IMR-90 (cell line): ENCODE measurements at regions not wholly inside any gene's neighbourhood (a gene's known extent, or its start where the extent isn't known, plus 50 kb on each side); places are given as distances from the start of the nearest gene placed in this dataset.

Experiments
- ATAC-seq: fragments of 200-7000 bp; cut with Tn5 transposase; 2 replicates; pipeline ENCODE4 v1.9.1; 2020; ENCODE audit warnings: low read depth, mild to moderate bottlenecking, moderate library complexity
- BruUV-seq: library from RNA; stranded (reverse); fragments of 400-500 nt; replicated peaks from 2 replicates; lab custom pipeline; 2021; lab: Mats Ljungman, UMichigan
- CTCF ChIA-PET: fragments of 300-600 bp; formaldehyde crosslinking; extraction: SDS; loops from one replicate; lab custom pipeline; 2021; ENCODE audit warnings: antibody characterized with exemption; lab: Yijun Ruan, JAX
- POLR2A ChIA-PET: fragments of 300-600 bp; sonication (Branson Sonifier 250); formaldehyde crosslinking; loops from one replicate; lab custom pipeline; 2022; ENCODE audit warnings: antibody characterized with exemption; ENCODE audit not compliant: unreplicated experiment; lab: Charles Lee
- DNase-seq: peaks from one replicate; pipeline ENCODE4 v3.0.0; 2013
- H2AFZ ChIP-seq: replicated peaks from 2 replicates; pipeline ENCODE3; 2013; ENCODE audit warnings: low read length, mild to moderate bottlenecking; ENCODE audit not compliant: poor library complexity
- H2AK5ac ChIP-seq: 2 replicates; pipeline ENCODE4 v1.6.1; 2013; ENCODE audit warnings: low read depth, low read length, inconsistent platforms
- H2AK9ac ChIP-seq: replicated peaks from 2 replicates; pipeline ENCODE3; 2013; ENCODE audit warnings: mild to moderate bottlenecking, low read depth, low read length, moderate library complexity; ENCODE audit not compliant: poor library complexity
- H2BK120ac ChIP-seq: 2 replicates; pipeline ENCODE4 v1.6.1; 2013; ENCODE audit warnings: low read depth, low read length, inconsistent platforms
- H2BK15ac ChIP-seq: 3 replicates; pipeline ENCODE4 v1.6.1; 2013; ENCODE audit warnings: low read depth, low read length, inconsistent platforms
- H2BK20ac ChIP-seq: 2 replicates; pipeline ENCODE4 v1.6.1; 2013; ENCODE audit warnings: low read depth, mild to moderate bottlenecking, inconsistent platforms, low read length, moderate library complexity
- H2BK5ac ChIP-seq: 2 replicates; pipeline ENCODE4 v1.6.1; 2013; ENCODE audit warnings: mild to moderate bottlenecking, low read depth, low read length, inconsistent platforms; ENCODE audit not compliant: poor library complexity, severe bottlenecking
- H3K14ac ChIP-seq: replicated peaks from 2 replicates; pipeline ENCODE4 v1.6.1; 2013; ENCODE audit warnings: low read depth, low read length, inconsistent platforms
- H3K18ac ChIP-seq: 2 replicates; pipeline ENCODE4 v1.6.1; 2013; ENCODE audit warnings: low read depth, low read length, control low read depth
- H3K23ac ChIP-seq: 2 replicates; pipeline ENCODE4 v1.6.1; 2013; ENCODE audit warnings: low read depth, low read length, inconsistent platforms
- H3K27ac ChIP-seq: 2 replicates; pipeline ENCODE4 v1.5.1; 2013; ENCODE audit warnings: mild to moderate bottlenecking, control low read depth, low read length; ENCODE audit not compliant: insufficient read depth
- H3K27me3 ChIP-seq: 2 replicates; pipeline ENCODE4 v1.6.1; 2013; ENCODE audit warnings: low read length; ENCODE audit not compliant: control insufficient read depth, insufficient read depth
- H3K36me3 ChIP-seq: 2 replicates; pipeline ENCODE4 v1.6.1; 2013; ENCODE audit warnings: low read length, mixed read lengths; ENCODE audit not compliant: control insufficient read depth, insufficient read depth
- H3K4ac ChIP-seq: 2 replicates; pipeline ENCODE4 v1.6.1; 2013; ENCODE audit warnings: low read depth, low read length, inconsistent platforms
- H3K4me1 ChIP-seq: 2 replicates; pipeline ENCODE4 v1.6.1; 2013; ENCODE audit warnings: low read length, mixed read lengths; ENCODE audit not compliant: control insufficient read depth, insufficient read depth
- H3K4me2 ChIP-seq: 2 replicates; pipeline ENCODE4 v1.6.1; 2013; ENCODE audit warnings: low read depth, mild to moderate bottlenecking, control low read depth, low read length, moderate library complexity
- H3K4me3 ChIP-seq: 2 replicates; pipeline ENCODE4 v1.5.1; 2013; ENCODE audit warnings: low read depth, mild to moderate bottlenecking, control low read depth, low read length, moderate library complexity; ENCODE audit not compliant: insufficient read depth
- H3K56ac ChIP-seq: 2 replicates; pipeline ENCODE4 v1.6.1; 2013; ENCODE audit warnings: low read length, inconsistent platforms; ENCODE audit not compliant: insufficient read depth; ENCODE audit errors: extremely low read depth
- H3K79me1 ChIP-seq, 2 experiments: 2 replicates each; pipeline ENCODE4 v1.6.1; 2013; ENCODE audit warnings: low read length in 2 of 2, inconsistent platforms in 1 of 2, low read depth in 1 of 2
- H3K9ac ChIP-seq: 2 replicates; pipeline ENCODE4 v1.6.1; 2013; ENCODE audit warnings: low read depth, low read length, control low read depth
- H3K9me1 ChIP-seq: 2 replicates; pipeline ENCODE4 v1.6.1; 2013; ENCODE audit warnings: low read length, inconsistent platforms; ENCODE audit not compliant: insufficient read depth
- H3K9me3 ChIP-seq: 2 replicates; pipeline ENCODE4 v1.6.1; 2013; ENCODE audit warnings: low read length; ENCODE audit not compliant: control insufficient read depth, insufficient read depth
- H4K20me1 ChIP-seq: 2 replicates; pipeline ENCODE4 v1.6.1; 2013; ENCODE audit warnings: low read length, inconsistent platforms; ENCODE audit not compliant: insufficient read depth
- H4K5ac ChIP-seq: 2 replicates; pipeline ENCODE4 v1.6.1; 2013; ENCODE audit warnings: mild to moderate bottlenecking, low read depth, low read length, control low read depth
- H4K8ac ChIP-seq, 2 experiments: 2 replicates each; pipeline ENCODE4 v1.6.1; 2013; ENCODE audit warnings: low read depth in 2 of 2, low read length in 2 of 2, control low read depth in 1 of 2, inconsistent platforms in 1 of 2
- H4K91ac ChIP-seq: 2 replicates; pipeline ENCODE4 v1.6.1; 2013; ENCODE audit warnings: low read depth, low read length, inconsistent platforms; ENCODE audit not compliant: insufficient read depth
- CEBPB ChIP-seq: IDR thresholded peaks from 2 replicates; pipeline ENCODE4 v1.6.1; 2012; ENCODE audit warnings: low read depth, low read length, improper control_type of control experiment
- CHD1 ChIP-seq: IDR thresholded peaks from 2 replicates; pipeline ENCODE4 v1.6.1; 2012; ENCODE audit warnings: low read depth, low read length, improper control_type of control experiment
- POLR2A ChIP-seq: IDR thresholded peaks from 2 replicates; pipeline ENCODE4 v1.6.1; 2012; ENCODE audit warnings: mild to moderate bottlenecking, low read depth, low read length
- WGBS, 2 experiments: methylation state at CpG; one replicate each; pipeline versions ENCODE4 v1.1.5 to v1.1.7; 2013; ENCODE audit warnings: missing lambda C conversion rate in 2 of 2; ENCODE audit not compliant: insufficient read length in 1 of 2; ENCODE audit errors: extremely low coverage in 2 of 2; 5-methylcytosine and 5-hydroxymethylcytosine counted together
- dilution Hi-C: fragments of 300-500 bp; cut with HindIII; formaldehyde crosslinking; loops from one replicate; pipeline ENCODE4 v1.14.3; 2018; ENCODE audit warnings: low sequenced_read_pairs; ENCODE audit not compliant: unreplicated experiment
- in situ Hi-C: fragments of 300-500 bp; cut with MboI; formaldehyde crosslinking; loops from 3 replicates; pipeline ENCODE4 v1.14.3; 2019; ENCODE audit warnings: low sequenced_read_pairs, inconsistent platforms, mixed read lengths
- intact Hi-C: fragments of 100-400 bp; cut with micrococcal nuclease; formaldehyde crosslinking; loops from 2 replicates; pipeline ENCODE4 v1.10.0; 2022

DNA sequence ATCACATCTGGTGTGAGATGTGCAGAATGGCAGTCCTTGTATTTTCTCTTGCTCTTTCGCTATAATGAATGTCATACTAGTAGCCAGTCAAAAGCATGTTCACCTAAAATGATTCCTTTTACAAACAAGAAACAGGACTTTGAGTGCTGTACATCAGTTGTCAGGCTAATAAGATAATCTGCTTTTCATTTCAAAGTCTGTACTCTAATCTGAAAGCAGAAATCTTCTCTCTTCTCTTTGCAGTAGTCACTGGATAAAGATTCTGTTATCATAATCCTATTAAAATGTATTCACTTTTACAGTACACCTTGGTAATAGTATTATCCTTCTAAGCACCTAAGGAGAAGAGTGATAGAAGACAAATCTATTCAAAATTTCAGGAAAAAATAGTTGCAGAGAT, 300.1 kb downstream of the MFSD1 start:
- no CpG with 5 or more reads among the region's 1 CpG for WGBS, 2 experiments

More for the DNA sequence above, 300.1 kb downstream of the MFSD1 start:
- dilution Hi-C loops: no loop called here
- H3K9me1 ChIP-seq: no peaks in the 10 kb centered on the region
- no peaks in the 10 kb centered on the region for H4K20me1 ChIP-seq
- H3K4me1 ChIP-seq: no peaks in the 10 kb centered on the region
- no peak overlapping the region for H3K56ac ChIP-seq
- H2BK5ac ChIP-seq: no peak overlapping the region
- H2BK15ac ChIP-seq: no peak overlapping the region
- no peak overlapping the region for H4K5ac ChIP-seq
- H2BK120ac ChIP-seq: no peak overlapping the region
- no peak overlapping the region for H3K23ac ChIP-seq
- no peaks in the 10 kb centered on the region for H3K27me3 ChIP-seq
- no peak overlapping the region for H3K4ac ChIP-seq
- H3K79me1 ChIP-seq: no peaks in the 10 kb centered on the region
- no peak overlapping the region for H3K27ac ChIP-seq
- no peak overlapping the region for H4K91ac ChIP-seq
- in situ Hi-C loops: no loop called here
- H3K36me3 ChIP-seq: no peaks in the 10 kb centered on the region
- H3K9ac ChIP-seq: no peak overlapping the region
- CTCF ChIA-PET: no interaction called here
- no peak overlapping the region for H3K18ac ChIP-seq
- no peak for DNase-seq
- no peak overlapping the region for H3K4me2 ChIP-seq
- H3K9me3 ChIP-seq: no peaks in the 10 kb centered on the region
- no peak overlapping the region for H3K14ac ChIP-seq
- no peak overlapping the region for H2AFZ ChIP-seq
- POLR2A ChIA-PET: no interaction called here
- no peak overlapping the region for H2AK5ac ChIP-seq
- ATAC-seq: no peak
- no peak overlapping the region for H2BK20ac ChIP-seq
- no peak overlapping the region for H2AK9ac ChIP-seq
- no TSS peak for BruUV-seq
- intact Hi-C loops: no loop called here
- no peak for TF ChIP-seq POLR2A
- TF ChIP-seq CEBPB: no peak
- TF ChIP-seq CHD1: no peak
- no peak overlapping the region for H3K4me3 ChIP-seq
- H4K8ac ChIP-seq: no peak overlapping the region
